DND-41 (cell line): ENCODE measurements at regions not wholly inside any gene's neighbourhood (a gene's known extent, or its start where the extent isn't known, plus 50 kb on each side); places are given as distances from the start of the nearest gene placed in this dataset.
A peak's percentile ranks its signal among the peaks of the same experiment; 100 is the strongest.

Experiments used
- ATAC-seq: fragments of 200-7000 bp; cut with Tn5 transposase; 3 replicates; pipeline ENCODE4 v1.9.1; 2021; ENCODE audit warnings: low read depth; ENCODE audit not compliant: insufficient read depth
- DNase-seq: peaks from one replicate; pipeline ENCODE4 v3.0.0-alpha.2; 2020
- H2AFZ ChIP-seq: 2 replicates; pipeline ENCODE4 v1.6.0; 2012; ENCODE audit warnings: low read depth, low read length
- H3K27ac ChIP-seq: 2 replicates; pipeline ENCODE4 v1.5.1; 2012; ENCODE audit warnings: low read length, inconsistent platforms
- H3K27me3 ChIP-seq: fragments of 200-600 bp; sonication (generic); 2 replicates; pipeline ENCODE4 v1.6.0; 2012; ENCODE audit warnings: low read length, mild to moderate bottlenecking, inconsistent platforms; ENCODE audit not compliant: insufficient read depth, poor library complexity
- H3K36me3 ChIP-seq: 2 replicates; pipeline ENCODE4 v1.5.1; 2012; ENCODE audit warnings: low read length, inconsistent platforms; ENCODE audit not compliant: insufficient read depth
- H3K4me1 ChIP-seq: 2 replicates; pipeline ENCODE4 v1.5.1; 2012; ENCODE audit warnings: mild to moderate bottlenecking, low read length; ENCODE audit not compliant: insufficient read depth
- H3K4me2 ChIP-seq: 2 replicates; pipeline ENCODE4 v1.6.0; 2012; ENCODE audit warnings: mild to moderate bottlenecking, moderate library complexity, low read length, inconsistent platforms; ENCODE audit not compliant: insufficient read depth
- H3K4me3 ChIP-seq, 2 experiments: fragments of 200-600 bp in 1 of 2; shearing (Covaris generic) in 1 of 2; 2 replicates each; pipeline ENCODE4 v1.5.1; 2012 to 2016; ENCODE audit warnings: inconsistent platforms in 2 of 2, low read length in 2 of 2, mild to moderate bottlenecking in 2 of 2, low read depth in 1 of 2, moderate library complexity in 1 of 2
- H3K79me2 ChIP-seq: 2 replicates; pipeline ENCODE4 v1.6.0; 2012; ENCODE audit warnings: low read length, inconsistent platforms; ENCODE audit not compliant: insufficient read depth
- H3K9ac ChIP-seq: 2 replicates; pipeline ENCODE4 v1.6.0; 2012; ENCODE audit warnings: low read depth, mild to moderate bottlenecking, inconsistent platforms, low read length, moderate library complexity
- H3K9me3 ChIP-seq: 2 replicates; pipeline ENCODE4 v1.5.1; 2012; ENCODE audit warnings: low read length, moderate library complexity, mild to moderate bottlenecking, inconsistent platforms; ENCODE audit not compliant: insufficient read depth, severe bottlenecking
- H4K20me1 ChIP-seq: 2 replicates; pipeline ENCODE4 v1.6.0; 2012; ENCODE audit warnings: low read length; ENCODE audit not compliant: insufficient read depth
- EZH2 ChIP-seq: IDR thresholded peaks from 3 replicates; pipeline ENCODE4 v1.6.1; 2012; ENCODE audit warnings: borderline replicate concordance, low read depth, mild to moderate bottlenecking, moderate library complexity, low read length, inconsistent platforms; ENCODE audit not compliant: severe bottlenecking
- TF ChIP-seq, protein P1 (sequence below): IDR thresholded peaks from 2 replicates; pipeline ENCODE4 v1.5.1; 2012; ENCODE audit warnings: borderline replicate concordance, low read length, moderate library complexity, mild to moderate bottlenecking; ENCODE audit not compliant: poor library complexity, severe bottlenecking; ENCODE audit errors: extremely low read depth

GRCh38 chr4:38582445-38582844, 81.6 kb upstream of the KLF3 start:
- Histone ChIP-seq H3K4me2 (no peak overlapping the region), H2AFZ (no peak overlapping the region), H3K36me3 (no peaks in the 10 kb centered on the region), H3K9me3 (no peaks in the 10 kb centered on the region), H3K9ac (no peak overlapping the region), H3K27me3 (no peaks in the 10 kb centered on the region), H4K20me1 (no peaks in the 10 kb centered on the region), H3K79me2 (no peaks in the 10 kb centered on the region), H3K4me1 (no peaks in the 10 kb centered on the region), H3K4me3 (no peak overlapping the region), H3K27ac (no peak overlapping the region)
- TF ChIP-seq EZH2: no peak
- TF ChIP-seq, protein P1, sequence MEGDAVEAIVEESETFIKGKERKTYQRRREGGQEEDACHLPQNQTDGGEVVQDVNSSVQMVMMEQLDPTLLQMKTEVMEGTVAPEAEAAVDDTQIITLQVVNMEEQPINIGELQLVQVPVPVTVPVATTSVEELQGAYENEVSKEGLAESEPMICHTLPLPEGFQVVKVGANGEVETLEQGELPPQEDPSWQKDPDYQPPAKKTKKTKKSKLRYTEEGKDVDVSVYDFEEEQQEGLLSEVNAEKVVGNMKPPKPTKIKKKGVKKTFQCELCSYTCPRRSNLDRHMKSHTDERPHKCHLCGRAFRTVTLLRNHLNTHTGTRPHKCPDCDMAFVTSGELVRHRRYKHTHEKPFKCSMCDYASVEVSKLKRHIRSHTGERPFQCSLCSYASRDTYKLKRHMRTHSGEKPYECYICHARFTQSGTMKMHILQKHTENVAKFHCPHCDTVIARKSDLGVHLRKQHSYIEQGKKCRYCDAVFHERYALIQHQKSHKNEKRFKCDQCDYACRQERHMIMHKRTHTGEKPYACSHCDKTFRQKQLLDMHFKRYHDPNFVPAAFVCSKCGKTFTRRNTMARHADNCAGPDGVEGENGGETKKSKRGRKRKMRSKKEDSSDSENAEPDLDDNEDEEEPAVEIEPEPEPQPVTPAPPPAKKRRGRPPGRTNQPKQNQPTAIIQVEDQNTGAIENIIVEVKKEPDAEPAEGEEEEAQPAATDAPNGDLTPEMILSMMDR: no peak
- ATAC-seq (no peak), DNase-seq (no peak)

- no peaks in the 10 kb centered on the region for H3K27me3 ChIP-seq
- ATAC-seq: peak; percentile 76
- peak; percentile 6 for DNase-seq
- no peaks in the 10 kb centered on the region for H3K4me1 ChIP-seq
- H3K9me3 ChIP-seq: no peaks in the 10 kb centered on the region
- TF ChIP-seq, protein P1: no peak
- no peak for TF ChIP-seq EZH2
- no peak overlapping the region for H3K9ac ChIP-seq
- no peak overlapping the region for H3K4me2 ChIP-seq
- no peaks in the 10 kb centered on the region for H3K36me3 ChIP-seq
- no peak overlapping the region for H3K27ac ChIP-seq
- H4K20me1 ChIP-seq: no peaks in the 10 kb centered on the region
- H3K79me2 ChIP-seq: no peaks in the 10 kb centered on the region
- H2AFZ ChIP-seq: no peak overlapping the region
- H3K4me3 ChIP-seq: no peak overlapping the region
Observed at GRCh38 chr4:38582889-38583470, 81.0 kb upstream of the KLF3 start.

DNA sequence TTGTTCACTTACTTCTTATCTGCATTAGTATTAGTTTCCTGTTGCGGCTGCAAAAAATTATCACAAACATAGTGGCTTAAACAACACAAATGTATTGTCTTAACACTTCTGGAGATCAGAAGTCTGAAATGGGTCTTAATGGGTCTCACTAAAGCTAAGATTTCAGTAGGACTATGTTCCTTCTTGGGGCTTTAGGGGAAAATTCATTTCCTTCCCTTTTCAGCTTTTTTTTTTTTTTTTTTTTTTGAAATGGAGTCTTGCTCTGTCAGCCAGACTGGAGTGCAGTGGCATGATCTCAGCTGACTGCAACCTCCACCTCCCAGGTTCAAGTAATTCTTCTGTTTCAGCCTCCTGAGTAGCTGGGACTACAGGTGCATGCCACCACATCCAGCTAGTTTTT, 78.1 kb upstream of the KLF3 start:
- H3K4me1 ChIP-seq: no peaks in the 10 kb centered on the region
- H2AFZ ChIP-seq: no peak overlapping the region
- no peak overlapping the region for H3K9ac ChIP-seq
- H4K20me1 ChIP-seq: no peaks in the 10 kb centered on the region
- H3K36me3 ChIP-seq: no peaks in the 10 kb centered on the region
- TF ChIP-seq, protein P1: no peak
- no peak for TF ChIP-seq EZH2
- DNase-seq: no peak
- H3K27ac ChIP-seq: no peak overlapping the region
- no peaks in the 10 kb centered on the region for H3K27me3 ChIP-seq
- no peak overlapping the region for H3K4me3 ChIP-seq
- H3K4me2 ChIP-seq: no peak overlapping the region
- ATAC-seq: no peak
- H3K79me2 ChIP-seq: no peaks in the 10 kb centered on the region
- no peaks in the 10 kb centered on the region for H3K9me3 ChIP-seq

GRCh38 chr4:38587106-38587505, 76.9 kb upstream of the KLF3 start:
- no peak overlapping the region for H3K27ac ChIP-seq
- H3K4me1 ChIP-seq: no peaks in the 10 kb centered on the region
- TF ChIP-seq, protein P1: no peak
- TF ChIP-seq EZH2: no peak
- no peaks in the 10 kb centered on the region for H3K9me3 ChIP-seq
- H3K79me2 ChIP-seq: no peaks in the 10 kb centered on the region
- ATAC-seq (no peak), DNase-seq (no peak)
- H4K20me1 ChIP-seq: no peaks in the 10 kb centered on the region
- no peaks in the 10 kb centered on the region for H3K36me3 ChIP-seq
- no peak overlapping the region for H3K4me3 ChIP-seq
- H3K4me2 ChIP-seq: no peak overlapping the region
- no peaks in the 10 kb centered on the region for H3K27me3 ChIP-seq
- H2AFZ ChIP-seq: no peak overlapping the region
- H3K9ac ChIP-seq: no peak overlapping the region
